ENCODE measurements at regions not wholly inside any gene's neighbourhood (a gene's known extent, or its start where the extent isn't known, plus 50 kb on each side); places are given as distances from the start of the nearest gene placed in this dataset.
"Not testable (repeated sequence)": the region's sequence is repeated elsewhere in the genome, so short reads cannot be mapped to it uniquely, and the experiment has no call there.

DNA sequence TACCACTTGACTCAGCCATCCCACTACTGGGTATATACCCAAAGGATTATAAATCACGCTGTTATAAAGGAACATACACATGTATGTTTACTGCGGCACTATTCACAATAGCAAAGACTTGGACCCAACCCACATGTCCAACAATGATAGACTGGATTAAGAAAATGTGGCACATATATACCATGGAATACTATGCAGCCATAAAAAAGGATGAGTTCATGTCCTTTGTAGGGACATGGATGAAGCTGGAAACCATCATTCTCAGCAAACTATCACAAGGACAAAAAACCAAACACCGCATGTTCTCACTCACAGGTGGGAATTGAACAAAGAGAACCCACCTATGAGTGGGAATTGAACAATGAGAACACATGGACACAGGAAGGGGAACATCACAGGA, 387.6 kb downstream of the RAD51AP2 start:
- not testable (repeated sequence) for DNase-seq (ENCODE audit: low spot score)

GRCh38 chr2:17125989-17126620, 392.1 kb downstream of the RAD51AP2 start:
- no peak for DNase-seq (ENCODE audit: low spot score)

DNA sequence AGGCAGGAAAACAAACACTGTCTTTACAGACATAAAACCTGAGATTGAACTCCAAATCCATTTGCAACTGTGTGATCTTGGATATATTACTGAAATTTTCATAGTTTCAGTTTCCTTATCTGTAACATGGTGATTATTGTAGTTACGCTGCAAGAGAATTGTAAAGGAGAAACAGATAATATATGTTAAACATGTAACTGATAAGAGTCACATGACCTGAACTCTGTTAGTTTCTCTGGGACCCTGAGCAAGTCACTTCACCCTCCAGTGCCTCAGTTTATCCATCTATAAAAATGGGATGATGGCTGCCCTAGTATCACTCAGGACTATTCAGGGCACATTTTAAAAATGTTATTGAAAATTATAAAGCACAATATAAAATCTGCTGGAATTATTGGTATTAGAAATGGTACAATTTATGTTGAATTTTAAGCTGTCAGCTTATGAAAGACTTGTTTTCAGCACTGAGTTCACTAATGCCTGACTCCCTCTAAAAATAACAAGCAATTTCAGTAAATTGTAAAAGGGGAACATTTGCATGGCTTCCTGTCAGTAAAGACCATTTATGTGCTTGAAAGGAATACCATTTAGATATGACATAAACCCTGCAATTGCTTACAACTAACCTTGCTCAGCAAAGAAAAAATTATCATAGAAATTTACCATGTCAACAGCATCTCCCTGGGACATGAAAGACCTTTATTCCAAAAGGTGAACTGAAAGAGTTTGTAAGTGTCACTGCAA, 393.5 kb downstream of the RAD51AP2 start:
- no peak for DNase-seq (ENCODE audit: low spot score)

DNA sequence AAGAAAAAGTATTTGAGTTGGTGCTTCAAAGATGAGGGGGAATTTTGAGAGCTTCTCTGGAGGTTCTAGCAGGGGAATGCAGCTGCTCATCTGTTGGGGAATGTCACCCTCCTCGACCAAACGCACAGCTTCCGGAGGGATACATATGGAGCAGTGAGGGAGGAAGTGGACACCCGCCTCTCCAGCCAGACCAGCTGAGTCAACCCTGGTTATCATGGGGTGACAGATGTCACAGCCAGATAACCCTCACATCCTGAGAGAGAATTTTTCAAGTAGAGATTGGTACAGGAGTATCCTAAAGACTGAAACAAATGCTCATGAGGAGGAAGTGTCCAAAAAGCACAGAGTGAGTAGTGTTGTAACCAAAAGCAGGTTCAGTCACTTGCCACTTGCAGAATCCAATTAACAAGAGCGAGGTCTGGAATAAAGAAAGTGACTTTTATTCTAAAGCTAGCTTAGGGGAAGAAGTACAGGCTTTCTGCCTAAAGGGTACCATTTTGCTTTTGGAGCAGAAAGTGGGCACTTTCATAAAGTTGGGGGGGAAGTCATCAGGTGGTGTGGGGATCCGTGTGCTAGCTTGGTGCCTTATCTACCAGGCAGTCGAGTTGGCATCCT, 395.2 kb downstream of the RAD51AP2 start:
- DNase-seq (ENCODE audit: low spot score) = no peak

GRCh38 chr2:17115466-17115865, 402.8 kb downstream of the RAD51AP2 start:
- DNase-seq (ENCODE audit: low spot score) = no peak

DNA sequence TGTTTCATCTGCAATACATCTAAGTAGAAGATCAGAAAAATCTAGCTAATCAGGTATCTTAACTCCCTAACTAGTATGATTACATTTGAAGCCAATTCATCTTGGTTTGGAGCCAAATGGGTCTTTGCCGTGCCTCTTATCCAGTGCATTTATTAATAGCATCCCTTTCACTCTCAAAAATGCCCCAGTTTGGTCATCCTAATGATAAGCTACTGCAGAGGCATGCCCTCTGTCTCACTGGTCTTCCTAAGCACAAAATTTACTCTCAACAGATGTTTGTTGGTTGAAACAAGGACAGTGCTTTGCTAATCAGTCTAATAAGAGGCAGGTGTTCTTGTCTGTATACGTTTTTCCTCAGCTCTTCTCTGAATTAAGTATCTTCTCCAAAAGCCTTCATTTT, 403.2 kb downstream of the RAD51AP2 start:
- no peak for DNase-seq (ENCODE audit: low spot score)

DNA sequence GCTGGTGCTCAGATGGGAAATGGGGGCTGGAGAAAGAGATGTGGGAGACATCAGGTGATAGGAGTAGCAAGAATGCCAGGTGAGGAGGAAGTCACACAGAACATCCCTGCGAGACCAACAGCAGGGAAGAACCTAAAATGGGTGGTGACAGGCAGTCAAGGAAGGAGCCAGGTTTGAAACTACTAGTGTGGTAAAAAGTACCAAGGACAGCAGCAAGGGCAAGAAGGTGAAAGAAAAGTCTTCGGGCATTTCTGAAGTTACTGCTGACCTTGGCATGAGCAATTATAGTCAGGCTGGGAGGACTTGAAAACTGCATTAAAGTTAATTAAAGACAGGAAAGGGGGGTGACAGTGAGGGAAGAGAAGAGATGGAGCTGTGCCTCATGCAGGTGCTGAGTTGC, 410.4 kb downstream of the RAD51AP2 start:
- no peak for DNase-seq (ENCODE audit: low spot score)

GRCh38 chr2:17107151-17107550, 411.1 kb downstream of the RAD51AP2 start:
- no peak for DNase-seq (ENCODE audit: low spot score)

DNA sequence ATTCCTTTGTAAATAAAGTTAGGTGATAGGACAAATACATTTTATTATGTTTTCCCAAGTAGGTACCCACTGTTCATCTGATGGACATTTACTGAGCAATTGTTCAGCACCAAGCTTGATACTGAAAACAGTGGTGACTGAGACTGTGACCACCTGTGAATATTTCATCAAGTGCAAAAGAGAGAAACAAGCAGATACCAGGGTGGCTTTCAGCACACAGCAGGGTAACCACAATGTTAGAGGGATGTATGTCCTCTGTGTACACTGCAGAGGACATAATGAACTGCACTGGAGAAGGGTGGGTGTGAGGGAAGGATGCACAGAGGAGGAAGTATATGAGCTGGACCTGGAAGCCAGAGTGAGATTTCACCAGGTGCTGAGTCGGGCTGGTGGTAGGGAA, 411.8 kb downstream of the RAD51AP2 start:
- no peak for DNase-seq (ENCODE audit: low spot score)

DNA sequence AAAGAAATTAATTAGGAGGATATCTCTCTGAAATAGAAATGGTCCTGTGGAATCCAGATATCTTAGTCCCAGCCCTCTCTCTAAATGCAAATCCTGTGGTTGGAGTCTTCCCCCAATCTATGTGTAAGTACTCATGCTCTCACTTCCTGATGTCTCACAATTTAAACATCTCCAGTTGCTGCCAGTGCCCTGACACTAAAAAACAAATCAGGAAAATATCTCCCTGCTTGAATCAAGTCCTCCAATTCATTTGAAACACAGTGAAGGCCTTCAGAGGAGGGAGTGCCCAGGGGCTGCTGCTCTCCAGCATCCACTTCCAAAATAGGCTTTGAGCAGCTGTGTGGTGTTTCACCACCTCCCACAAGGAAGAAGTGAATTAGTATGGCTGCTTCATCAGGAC, 413.8 kb downstream of the RAD51AP2 start:
- DNase-seq (ENCODE audit: low spot score) = no peak

DNA sequence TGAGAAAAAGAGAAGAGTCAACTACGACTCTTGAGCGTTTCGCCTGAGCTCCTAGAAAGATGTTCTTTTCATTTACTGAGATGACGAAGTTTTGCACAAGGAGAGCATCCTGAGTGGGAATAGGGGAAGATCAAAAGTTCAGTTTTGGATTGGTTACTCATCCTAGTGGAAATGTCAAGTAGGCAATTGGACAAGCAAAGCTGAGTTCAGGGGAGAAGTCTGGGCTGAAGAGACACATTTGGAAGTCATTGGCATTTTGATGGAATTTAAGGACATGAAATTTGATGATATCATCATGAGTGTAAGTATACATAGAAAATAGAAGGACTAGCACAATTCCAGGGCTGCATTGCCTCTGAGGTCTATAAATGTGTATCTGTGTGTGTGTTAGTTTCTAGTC, 416.6 kb downstream of the RAD51AP2 start:
- no peak for DNase-seq (ENCODE audit: low spot score)

DNA sequence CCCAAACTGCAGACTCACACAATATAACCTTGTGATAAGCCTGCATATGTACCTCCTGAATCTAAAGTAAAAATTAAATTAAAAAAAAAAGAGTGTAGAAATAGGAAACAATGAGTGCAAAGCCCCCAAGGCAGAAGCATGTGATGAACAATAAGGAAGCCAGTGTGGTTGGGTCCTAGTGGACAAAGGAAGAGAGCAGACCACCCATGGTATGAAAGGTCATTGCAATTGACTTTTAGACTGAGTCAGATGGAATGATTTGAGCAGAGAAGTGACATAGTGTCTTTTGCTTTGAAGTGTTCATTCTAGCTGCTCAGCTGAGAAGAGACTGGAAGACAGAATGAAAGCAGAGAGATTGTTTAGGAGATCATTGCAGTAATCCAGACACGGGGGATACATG, 417.1 kb downstream of the RAD51AP2 start:
- DNase-seq (ENCODE audit: low spot score) = no peak

GRCh38 chr2:17095340-17095739, 422.9 kb downstream of the RAD51AP2 start:
- no peak for DNase-seq (ENCODE audit: low spot score)

DNA sequence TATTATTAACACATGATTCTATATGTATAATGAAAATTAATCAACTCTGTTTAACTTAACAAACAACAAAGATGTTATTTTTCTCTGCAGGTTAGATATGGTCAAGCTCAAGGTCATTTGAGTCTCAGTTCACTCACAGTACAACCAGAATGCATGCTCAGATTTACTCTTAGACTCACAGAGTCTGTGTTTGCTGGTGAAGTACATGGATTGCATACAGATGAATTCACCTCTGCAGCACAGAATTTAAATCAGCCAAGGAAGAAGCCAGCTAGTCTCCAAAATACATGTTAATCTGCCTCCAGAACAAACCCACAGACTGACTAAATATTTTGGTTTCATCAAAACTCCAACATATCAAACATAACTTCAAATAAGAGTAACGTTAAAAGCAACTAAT, 424.5 kb downstream of the RAD51AP2 start:
- DNase-seq (ENCODE audit: low spot score) = peak; percentile 19

DNA sequence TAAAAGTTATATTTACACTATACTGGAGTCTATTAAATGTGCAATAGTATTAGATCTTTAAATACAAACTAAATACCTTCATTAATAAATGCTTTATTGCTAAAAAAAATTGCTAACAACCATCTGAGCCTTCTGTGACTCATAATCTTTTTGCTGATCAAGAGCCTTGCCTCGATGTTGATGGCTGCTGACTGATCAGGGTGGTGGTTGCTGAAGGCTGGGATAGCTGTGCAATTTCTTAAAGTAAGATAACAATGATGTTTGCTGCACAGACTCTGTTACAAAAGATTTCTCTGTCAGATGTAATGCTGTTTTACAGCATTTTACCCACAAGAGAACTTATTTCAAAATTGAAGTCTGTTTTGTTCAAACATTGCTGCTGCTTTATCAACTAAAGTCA, 421.4 kb upstream of the CYRIA start:
- DNase-seq (ENCODE audit: low spot score) = no peak

- no peak for DNase-seq (ENCODE audit: low spot score)
These were observed 420.0 kb upstream of the CYRIA start for GRCh38 chr2:17085546-17086202.

- no peak for DNase-seq (ENCODE audit: low spot score)
These were observed 419.2 kb upstream of the CYRIA start for GRCh38 chr2:17084877-17085276.

DNA sequence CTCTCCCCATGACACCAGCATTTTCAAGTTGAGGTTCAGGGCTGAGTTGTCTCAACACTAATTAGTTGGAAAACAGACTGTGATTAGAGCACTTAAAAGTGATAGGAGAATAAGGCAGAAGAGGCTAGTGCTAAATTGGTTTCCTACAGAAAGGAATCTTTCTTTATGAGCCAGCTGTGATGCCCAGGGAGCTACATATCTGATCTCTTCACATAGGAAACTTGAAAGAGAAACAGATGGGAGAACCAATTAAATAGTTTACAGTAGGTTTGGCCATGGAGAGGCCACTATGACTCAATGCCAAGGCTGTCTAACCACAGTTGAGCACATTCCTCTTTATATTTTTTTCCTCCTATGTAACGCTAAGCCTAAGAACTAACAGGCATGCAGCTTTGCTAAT, 418.3 kb upstream of the CYRIA start:
- DNase-seq (ENCODE audit: low spot score) = no peak

DNA sequence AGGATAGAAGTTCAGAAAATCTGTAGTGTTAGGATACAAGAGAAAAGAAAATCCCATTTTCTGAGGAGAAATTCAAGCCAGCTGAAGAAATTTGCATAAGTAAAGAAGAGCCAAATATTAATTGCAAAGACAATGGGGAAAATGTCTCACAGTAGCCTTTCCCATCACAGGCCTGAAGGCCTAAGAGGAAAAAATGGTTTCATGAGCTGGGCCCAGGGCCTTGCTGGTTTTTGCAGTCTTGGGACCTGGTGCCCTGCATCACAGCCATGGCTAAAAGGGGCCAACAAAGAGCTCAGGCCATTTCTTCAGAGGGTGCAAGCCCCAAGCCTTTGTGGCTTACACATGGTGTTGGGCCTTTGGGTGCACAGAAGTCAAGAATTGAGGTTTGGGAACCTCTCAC, 413.6 kb upstream of the CYRIA start:
- DNase-seq (ENCODE audit: low spot score) = no peak

- DNase-seq (ENCODE audit: low spot score) = no peak
These were observed 410.9 kb upstream of the CYRIA start for GRCh38 chr2:17076533-17076932.

DNA sequence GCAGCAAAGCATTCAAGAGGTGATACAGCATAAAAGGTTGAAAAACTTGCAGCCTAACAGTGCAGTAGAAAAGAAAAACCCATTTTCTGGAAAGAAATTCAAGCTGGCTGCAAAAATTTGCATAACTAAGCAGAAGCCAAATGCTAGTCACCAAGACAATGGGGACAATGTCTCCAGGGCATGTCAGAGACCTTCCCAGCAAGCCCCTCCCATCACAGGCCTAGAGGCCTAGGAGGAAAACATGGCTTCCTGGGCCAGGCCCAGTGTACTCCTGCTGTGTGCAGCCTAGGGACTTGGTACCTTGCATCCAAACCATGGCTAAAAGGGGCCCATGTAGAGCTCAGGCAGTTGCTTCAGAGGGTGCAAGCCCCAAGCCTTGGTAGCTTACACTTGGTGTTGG, 405.1 kb upstream of the CYRIA start:
- DNase-seq (ENCODE audit: low spot score) = no peak

DNA sequence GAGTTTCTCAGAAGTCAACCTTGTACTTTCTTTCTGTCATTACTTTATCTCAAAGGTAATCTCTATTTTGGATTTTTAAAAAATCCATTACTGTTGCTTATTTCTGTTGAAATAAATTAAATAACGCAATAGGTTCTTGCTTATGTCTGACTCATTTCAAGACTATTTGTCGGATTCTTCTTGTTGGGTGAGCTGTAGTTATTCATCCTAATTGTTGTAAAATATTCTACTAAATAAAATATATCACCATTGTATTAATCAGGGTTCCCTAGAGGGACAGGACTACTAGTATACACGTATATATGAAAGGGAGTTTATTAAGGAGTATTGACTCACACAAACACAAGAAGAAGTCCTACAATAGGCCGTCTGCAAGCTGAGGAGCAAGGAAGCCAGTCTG, 403.9 kb upstream of the CYRIA start:
- DNase-seq (ENCODE audit: low spot score) = no peak

DNA sequence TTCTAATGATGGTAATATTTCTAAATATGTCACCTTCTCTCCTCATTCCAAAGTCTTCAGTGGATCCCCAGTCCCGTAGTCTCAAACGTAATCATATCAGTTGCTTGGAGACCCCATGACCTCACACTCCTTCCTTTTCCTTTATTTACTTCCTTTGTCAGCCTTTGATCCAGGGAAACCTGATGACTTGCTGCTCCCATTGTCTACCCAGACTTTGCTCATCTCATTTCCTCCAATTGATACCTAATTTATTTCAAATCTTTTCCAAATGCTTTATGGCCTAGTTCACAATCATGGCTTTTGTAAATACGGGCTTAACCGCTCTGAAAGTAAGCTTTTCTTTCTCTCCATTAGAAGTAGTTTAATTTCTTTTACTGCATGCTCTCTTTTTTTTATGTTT, 402.4 kb upstream of the CYRIA start:
- no peak for DNase-seq (ENCODE audit: low spot score)
